GM12873 (cell line): ENCODE measurements at regions not wholly inside any gene's neighbourhood (a gene's known extent, or its start where the extent isn't known, plus 50 kb on each side); places are given as distances from the start of the nearest gene placed in this dataset.

Experiments used
- TF ChIP-seq, protein P1 (sequence below): IDR thresholded peaks from 2 replicates; pipeline ENCODE4 v1.5.1; 2012; ENCODE audit warnings: low read depth, mild to moderate bottlenecking, moderate library complexity, low read length, control low read depth; ENCODE audit not compliant: insufficient read depth; ENCODE audit errors: missing control alignments

DNA sequence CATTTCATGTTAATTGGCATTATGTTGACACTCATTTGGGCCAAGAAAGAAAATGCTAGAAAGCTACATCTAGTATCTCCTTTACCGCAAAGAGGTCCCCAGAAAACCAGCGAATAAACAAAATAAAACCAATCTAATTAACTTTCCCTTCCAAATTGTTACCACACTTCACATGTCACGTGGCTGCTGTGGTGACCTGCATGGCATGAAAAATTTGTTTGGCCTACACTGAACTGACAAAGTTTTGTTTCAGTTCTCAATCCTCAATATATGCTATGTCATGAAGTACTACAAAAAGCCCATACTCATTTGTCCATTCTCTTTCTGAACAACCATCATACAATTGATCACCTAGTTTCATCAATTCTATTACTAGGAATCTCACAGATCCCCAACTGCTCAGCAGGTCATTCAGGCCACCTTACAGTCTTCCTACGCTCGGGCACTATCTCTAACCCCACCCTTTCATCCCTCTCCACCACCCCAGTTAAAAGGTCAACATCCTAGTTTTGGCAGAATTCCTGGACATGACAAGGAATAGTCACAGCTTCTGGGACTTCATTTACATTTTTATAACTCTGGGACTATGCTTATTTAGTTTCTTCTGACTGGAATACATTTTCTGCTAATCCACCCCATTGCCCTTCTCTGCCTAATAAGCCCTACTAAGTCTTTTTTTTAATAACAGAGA is 480.4 kb downstream of the IGSF11 start:
- TF ChIP-seq, protein P1, sequence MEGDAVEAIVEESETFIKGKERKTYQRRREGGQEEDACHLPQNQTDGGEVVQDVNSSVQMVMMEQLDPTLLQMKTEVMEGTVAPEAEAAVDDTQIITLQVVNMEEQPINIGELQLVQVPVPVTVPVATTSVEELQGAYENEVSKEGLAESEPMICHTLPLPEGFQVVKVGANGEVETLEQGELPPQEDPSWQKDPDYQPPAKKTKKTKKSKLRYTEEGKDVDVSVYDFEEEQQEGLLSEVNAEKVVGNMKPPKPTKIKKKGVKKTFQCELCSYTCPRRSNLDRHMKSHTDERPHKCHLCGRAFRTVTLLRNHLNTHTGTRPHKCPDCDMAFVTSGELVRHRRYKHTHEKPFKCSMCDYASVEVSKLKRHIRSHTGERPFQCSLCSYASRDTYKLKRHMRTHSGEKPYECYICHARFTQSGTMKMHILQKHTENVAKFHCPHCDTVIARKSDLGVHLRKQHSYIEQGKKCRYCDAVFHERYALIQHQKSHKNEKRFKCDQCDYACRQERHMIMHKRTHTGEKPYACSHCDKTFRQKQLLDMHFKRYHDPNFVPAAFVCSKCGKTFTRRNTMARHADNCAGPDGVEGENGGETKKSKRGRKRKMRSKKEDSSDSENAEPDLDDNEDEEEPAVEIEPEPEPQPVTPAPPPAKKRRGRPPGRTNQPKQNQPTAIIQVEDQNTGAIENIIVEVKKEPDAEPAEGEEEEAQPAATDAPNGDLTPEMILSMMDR: no peak

- TF ChIP-seq, protein P1: no peak
Observed at GRCh38 chr3:118556983-118557382, 477.7 kb downstream of the IGSF11 start.

DNA sequence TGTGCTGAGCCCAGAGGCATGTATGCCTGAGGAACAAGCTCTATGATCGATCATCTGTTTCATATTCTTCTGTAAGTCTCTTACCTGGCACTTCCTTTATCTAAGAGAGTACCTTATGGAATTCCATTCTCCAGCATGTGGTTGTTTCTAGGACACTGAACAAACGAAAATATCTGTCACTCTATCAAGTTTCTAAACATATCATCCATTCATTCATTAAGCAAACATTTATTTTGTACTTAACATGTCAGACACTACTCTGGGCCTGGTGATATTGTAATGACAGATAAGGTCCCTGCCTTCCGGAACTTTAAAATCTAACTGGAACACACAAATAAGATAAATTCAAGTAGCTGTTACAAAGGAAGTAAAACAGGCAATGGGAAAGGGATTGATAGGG is 477.1 kb downstream of the IGSF11 start:
- TF ChIP-seq, protein P1: no peak

- TF ChIP-seq, protein P1: no peak
Observed at GRCh38 chr3:118559286-118559685, 475.4 kb downstream of the IGSF11 start.

- TF ChIP-seq, protein P1: no peak
Observed at GRCh38 chr3:118564800-118565199, 469.8 kb downstream of the IGSF11 start.

DNA sequence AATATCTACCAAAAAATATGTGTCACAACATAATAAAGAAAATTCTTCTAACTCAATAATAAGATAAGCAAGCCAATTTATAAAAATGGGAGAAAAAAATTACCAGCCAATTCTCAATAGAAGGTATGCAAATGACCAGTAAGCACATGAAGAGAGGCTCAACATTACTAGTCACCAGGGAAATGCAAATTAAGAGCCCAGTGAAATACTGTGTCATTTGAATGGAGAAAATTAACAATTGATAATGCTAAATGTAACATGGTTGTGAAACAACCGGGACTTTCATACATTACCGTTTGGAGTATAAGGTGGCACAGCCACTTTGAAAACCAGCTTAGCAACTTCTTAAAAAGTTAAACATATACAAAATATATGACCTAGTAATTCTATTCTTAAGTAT is 460.7 kb downstream of the IGSF11 start:
- TF ChIP-seq, protein P1: no peak

GRCh38 chr3:118577055-118577777 is 457.4 kb downstream of the IGSF11 start:
- TF ChIP-seq, protein P1: no peak
